ENCODE measurements at regions not wholly inside any gene's neighbourhood (a gene's known extent, or its start where the extent isn't known, plus 50 kb on each side); places are given as distances from the start of the nearest gene placed in this dataset.

DNA sequence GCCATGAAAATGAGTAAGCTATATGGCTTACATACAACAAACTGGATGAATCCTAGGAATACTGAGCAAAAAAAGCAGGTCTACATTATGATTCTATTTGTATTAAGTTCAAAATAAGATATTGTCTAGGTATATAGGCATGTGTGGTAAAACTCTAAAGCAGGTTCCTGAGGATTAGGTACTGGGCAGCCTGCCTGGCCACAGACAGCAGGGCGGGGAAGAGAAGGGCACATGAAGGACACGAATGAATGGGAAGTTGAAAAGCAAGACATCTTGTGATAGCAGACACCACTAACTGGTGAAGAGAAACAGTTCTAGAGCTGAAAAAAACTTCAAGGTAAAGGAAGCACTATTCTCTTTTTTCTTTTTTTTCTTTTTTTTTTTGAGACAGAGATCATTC, 72.6 kb upstream of the SLC4A11 start:
- peaks cover 6% of the 10 kb centered on the region; the same call in 1 of the 2 replicates for H3K4me1 ChIP-seq (ENCODE audit: insufficient read depth, low read length)
- H3K27ac ChIP-seq (ENCODE audit: low read length) = no peak overlapping the region
- ChIA-PET CTCF (no interaction called here), POLR2A (ENCODE audit: unreplicated experiment) (interaction anchor here (0.7 kb wide), 1 partner anchor 532 kb away, joined by 8 read pairs; no protein-coding TSS in a partner anchor)
- H3K36me3 ChIP-seq (ENCODE audit: low read depth, low read length) = no peaks in the 10 kb centered on the region
- no peak overlapping the region for H3K4me3 ChIP-seq (ENCODE audit: low read length)
- DNase-seq (no peak), ATAC-seq (no peak)
- no peak overlapping the region for H2AFZ ChIP-seq (ENCODE audit: low read length)
- no peaks in the 10 kb centered on the region for H3K9me3 ChIP-seq (ENCODE audit: low read length)
- H3F3A ChIP-seq (ENCODE audit: low read length, unreplicated experiment) = no peaks in the 10 kb centered on the region
- intact Hi-C loops (cut with micrococcal nuclease) = no loop called here
- TF ChIP-seq, protein P1, sequence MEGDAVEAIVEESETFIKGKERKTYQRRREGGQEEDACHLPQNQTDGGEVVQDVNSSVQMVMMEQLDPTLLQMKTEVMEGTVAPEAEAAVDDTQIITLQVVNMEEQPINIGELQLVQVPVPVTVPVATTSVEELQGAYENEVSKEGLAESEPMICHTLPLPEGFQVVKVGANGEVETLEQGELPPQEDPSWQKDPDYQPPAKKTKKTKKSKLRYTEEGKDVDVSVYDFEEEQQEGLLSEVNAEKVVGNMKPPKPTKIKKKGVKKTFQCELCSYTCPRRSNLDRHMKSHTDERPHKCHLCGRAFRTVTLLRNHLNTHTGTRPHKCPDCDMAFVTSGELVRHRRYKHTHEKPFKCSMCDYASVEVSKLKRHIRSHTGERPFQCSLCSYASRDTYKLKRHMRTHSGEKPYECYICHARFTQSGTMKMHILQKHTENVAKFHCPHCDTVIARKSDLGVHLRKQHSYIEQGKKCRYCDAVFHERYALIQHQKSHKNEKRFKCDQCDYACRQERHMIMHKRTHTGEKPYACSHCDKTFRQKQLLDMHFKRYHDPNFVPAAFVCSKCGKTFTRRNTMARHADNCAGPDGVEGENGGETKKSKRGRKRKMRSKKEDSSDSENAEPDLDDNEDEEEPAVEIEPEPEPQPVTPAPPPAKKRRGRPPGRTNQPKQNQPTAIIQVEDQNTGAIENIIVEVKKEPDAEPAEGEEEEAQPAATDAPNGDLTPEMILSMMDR (conservative IDR thresholded peaks at IDR 0.05; ENCODE audit: low read depth, low read length) = no peak
- TF ChIP-seq EZH2phosphoT487 (IDR thresholded peaks at IDR 0.05; ENCODE audit: borderline replicate concordance, low read length) = no peak
- TF ChIP-seq EZH2 (IDR thresholded peaks at IDR 0.05; ENCODE audit: low read length, unreplicated experiment) = no peak
- no TSS peak for BruUV-seq (replicated peaks)
- H3K79me2 ChIP-seq (ENCODE audit: low read length) = no peaks in the 10 kb centered on the region
- H3K9me2 ChIP-seq (replicated peaks; ENCODE audit: low read length) = no peaks in the 10 kb centered on the region
- no peaks in the 10 kb centered on the region for H3K27me3 ChIP-seq (ENCODE audit: low read length)
- no peak overlapping the region for H3K4me2 ChIP-seq (ENCODE audit: low read length)
- H4K20me1 ChIP-seq (ENCODE audit: low read length) = no peaks in the 10 kb centered on the region
- H3K9ac ChIP-seq (ENCODE audit: low read length) = no peak overlapping the region

DNA sequence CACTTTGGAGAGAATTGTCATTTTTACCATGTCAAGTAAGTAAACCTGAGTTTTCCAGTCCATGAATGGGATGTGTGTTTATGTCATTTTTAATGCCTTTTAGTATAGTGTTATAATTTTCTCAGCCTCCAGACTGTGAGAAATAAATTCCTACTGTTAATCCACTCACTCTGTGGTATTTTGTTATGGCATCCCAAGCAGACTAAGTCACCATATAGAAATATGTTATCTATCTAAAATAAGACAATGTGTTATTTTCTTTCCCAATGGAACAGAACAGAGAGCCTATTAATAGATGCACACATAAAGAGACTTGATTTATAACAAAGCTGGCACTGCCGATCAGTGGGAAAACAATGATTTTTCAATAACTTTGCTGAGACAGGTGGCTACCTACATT, 70.2 kb upstream of the SLC4A11 start:
- intact Hi-C loops (cut with micrococcal nuclease) = no loop called here
- Histone ChIP-seq H3K4me2 (ENCODE audit: low read length) (no peak overlapping the region), H3F3A (ENCODE audit: low read length, unreplicated experiment) (no peaks in the 10 kb centered on the region), H3K27me3 (ENCODE audit: low read length) (no peaks in the 10 kb centered on the region), H3K79me2 (ENCODE audit: low read length) (no peaks in the 10 kb centered on the region), H3K4me3 (ENCODE audit: low read length) (no peak overlapping the region), H3K9ac (ENCODE audit: low read length) (no peak overlapping the region), H3K9me3 (ENCODE audit: low read length) (no peaks in the 10 kb centered on the region), H3K4me1 (ENCODE audit: insufficient read depth, low read length) (peaks cover 6% of the 10 kb centered on the region; the same call in 1 of the 2 replicates), H2AFZ (ENCODE audit: low read length) (no peak overlapping the region), H4K20me1 (ENCODE audit: low read length) (no peaks in the 10 kb centered on the region), H3K9me2 (replicated peaks; ENCODE audit: low read length) (no peaks in the 10 kb centered on the region), H3K27ac (ENCODE audit: low read length) (no peak overlapping the region), H3K36me3 (ENCODE audit: low read depth, low read length) (no peaks in the 10 kb centered on the region)
- no TSS peak for BruUV-seq (replicated peaks)
- DNase-seq = no peak
- TF ChIP-seq EZH2 (IDR thresholded peaks at IDR 0.05; ENCODE audit: low read length, unreplicated experiment) = no peak
- no peak for TF ChIP-seq EZH2phosphoT487 (IDR thresholded peaks at IDR 0.05; ENCODE audit: borderline replicate concordance, low read length)
- TF ChIP-seq, protein P1 (conservative IDR thresholded peaks at IDR 0.05; ENCODE audit: low read depth, low read length) = no peak
- ATAC-seq = no peak
- ChIA-PET CTCF (no interaction called here), POLR2A (ENCODE audit: unreplicated experiment) (no interaction called here)

DNA sequence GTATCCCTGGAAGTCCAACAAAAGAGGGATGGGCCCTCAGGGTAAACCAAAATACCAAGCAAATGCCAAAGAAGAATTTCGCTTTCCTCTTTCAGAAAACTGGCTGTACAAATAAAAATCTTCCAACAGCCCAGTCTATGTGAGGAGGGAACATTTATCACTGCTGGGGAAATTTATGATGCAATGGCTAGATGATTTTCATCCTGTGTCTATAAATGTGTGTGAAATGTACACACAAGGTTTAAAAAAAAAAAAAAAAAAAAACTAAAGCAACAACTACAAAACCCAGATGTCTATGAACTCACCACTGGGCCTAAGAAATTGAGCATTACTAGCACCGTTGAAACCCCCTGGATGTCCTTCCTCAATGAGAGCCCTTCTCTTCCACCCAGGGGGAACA, 68.7 kb upstream of the SLC4A11 start:
- Histone ChIP-seq H3K9me3 (ENCODE audit: low read length) (no peaks in the 10 kb centered on the region), H2AFZ (ENCODE audit: low read length) (no peak overlapping the region), H3K4me1 (ENCODE audit: insufficient read depth, low read length) (0 out of 2 replicates have a peak, but pooled peaks cover under 1% of the 10 kb centered on the region), H3K9me2 (replicated peaks; ENCODE audit: low read length) (no peaks in the 10 kb centered on the region), H3F3A (ENCODE audit: low read length, unreplicated experiment) (no peaks in the 10 kb centered on the region), H3K79me2 (ENCODE audit: low read length) (no peaks in the 10 kb centered on the region), H3K9ac (ENCODE audit: low read length) (no peak overlapping the region), H3K4me3 (ENCODE audit: low read length) (no peak overlapping the region), H3K4me2 (ENCODE audit: low read length) (no peak overlapping the region), H4K20me1 (ENCODE audit: low read length) (no peaks in the 10 kb centered on the region), H3K27ac (ENCODE audit: low read length) (no peak overlapping the region), H3K36me3 (ENCODE audit: low read depth, low read length) (no peaks in the 10 kb centered on the region), H3K27me3 (ENCODE audit: low read length) (no peaks in the 10 kb centered on the region)
- ChIA-PET POLR2A (ENCODE audit: unreplicated experiment) (no interaction called here), CTCF (no interaction called here)
- no peak for ATAC-seq
- TF ChIP-seq EZH2phosphoT487 (IDR thresholded peaks at IDR 0.05; ENCODE audit: borderline replicate concordance, low read length) = no peak
- TF ChIP-seq, protein P1 (conservative IDR thresholded peaks at IDR 0.05; ENCODE audit: low read depth, low read length) = no peak
- TF ChIP-seq EZH2 (IDR thresholded peaks at IDR 0.05; ENCODE audit: low read length, unreplicated experiment) = no peak
- intact Hi-C loops (cut with micrococcal nuclease) = no loop called here
- no TSS peak for BruUV-seq (replicated peaks)
- DNase-seq = no peak
